NB4 (cell line): ENCODE measurements at regions not wholly inside any gene's neighbourhood (a gene's known extent, or its start where the extent isn't known, plus 50 kb on each side); places are given as distances from the start of the nearest gene placed in this dataset.

ENCODE experiments used
- MAX ChIP-seq: IDR thresholded peaks from 2 replicates; pipeline ENCODE4 v1.6.1; 2011; ENCODE audit warnings: low read depth, low read length
- POLR2A ChIP-seq: IDR thresholded peaks from 2 replicates; pipeline ENCODE4 v1.6.1; 2011; ENCODE audit warnings: mild to moderate bottlenecking; ENCODE audit not compliant: insufficient read length; ENCODE audit errors: extremely low read depth

- TF ChIP-seq POLR2A, result no peak
- no peak for TF ChIP-seq MAX
These were observed 98.3 kb downstream of the KLF12 start for GRCh38 chr13:74035896-74036295.
